ENCODE measurements at regions not wholly inside any gene's neighbourhood (a gene's known extent, or its start where the extent isn't known, plus 50 kb on each side); places are given as distances from the start of the nearest gene placed in this dataset.

- TF ChIP-seq CTCF (IDR thresholded peaks at IDR 0.05) (no peak), POLR2A (IDR thresholded peaks at IDR 0.05) (no peak)
These were observed 84.5 kb upstream of the ADGRL4 start for GRCh38 chr1:79090985-79091384.

All from breast epithelium (tissue), 3 donors.